Activated CD4-positive, alpha-beta T cell treated with anti-CD3 and anti-CD28 coated beads, Interleukin-2, Interleukin-6, amounts not matched to agents 100 ng/mL and 50 ng/mL, durations not matched to agents 16 hours and 8 hours (primary cell): ENCODE measurements at regions not wholly inside any gene's neighbourhood (a gene's known extent, or its start where the extent isn't known, plus 50 kb on each side); places are given as distances from the start of the nearest gene placed in this dataset.

Experiments used
- DNase-seq: peaks from one replicate; pipeline ENCODE4 v3.0.0-alpha.2; 2020

GRCh38 chr22:34454598-34454997 lies 534.3 kb upstream of the LARGE1 start:
- DNase-seq = no peak

- no peak for DNase-seq
Measured at GRCh38 chr22:34462795-34463194, 542.5 kb upstream of the LARGE1 start.

- no peak for DNase-seq
Measured at GRCh38 chr22:34475886-34476285, 555.6 kb upstream of the LARGE1 start.

- DNase-seq = no peak
Measured at GRCh38 chr22:34476762-34477161, 556.5 kb upstream of the LARGE1 start.

- no peak for DNase-seq
Measured at GRCh38 chr22:34481090-34481489, 560.8 kb upstream of the LARGE1 start.

GRCh38 chr22:34486381-34486780 lies 566.1 kb upstream of the LARGE1 start:
- DNase-seq = no peak

GRCh38 chr22:34489861-34490260 lies 569.6 kb upstream of the LARGE1 start:
- no peak for DNase-seq

- DNase-seq = no peak
Measured at GRCh38 chr22:34490886-34491285, 570.6 kb upstream of the LARGE1 start.

GRCh38 chr22:34493486-34493885 lies 572.5 kb upstream of the ISX start:
- DNase-seq = no peak

- no peak for DNase-seq
Measured at GRCh38 chr22:34501366-34501965, 564.5 kb upstream of the ISX start.

GRCh38 chr22:34502821-34503220 lies 563.1 kb upstream of the ISX start:
- no peak for DNase-seq

- DNase-seq = no peak
Measured at GRCh38 chr22:34508797-34509196, 557.2 kb upstream of the ISX start.

GRCh38 chr22:34526681-34527080 lies 539.3 kb upstream of the ISX start:
- no peak for DNase-seq

GRCh38 chr22:34534101-34534500 lies 531.9 kb upstream of the ISX start:
- DNase-seq = no peak

GRCh38 chr22:34567367-34567766 lies 498.6 kb upstream of the ISX start:
- no peak for DNase-seq

- no peak for DNase-seq
Measured at GRCh38 chr22:34570408-34570807, 495.6 kb upstream of the ISX start.

- no peak for DNase-seq
Measured at GRCh38 chr22:34579519-34579918, 486.4 kb upstream of the ISX start.

GRCh38 chr22:34587357-34588356 lies 478.3 kb upstream of the ISX start:
- DNase-seq = no peak

- no peak for DNase-seq
Measured at GRCh38 chr22:34588871-34589545, 476.9 kb upstream of the ISX start.

GRCh38 chr22:34592123-34592740 lies 473.7 kb upstream of the ISX start:
- no peak for DNase-seq

- no peak for DNase-seq
Measured at GRCh38 chr22:34599567-34599966, 466.4 kb upstream of the ISX start.

GRCh38 chr22:34604312-34604711 lies 461.6 kb upstream of the ISX start:
- DNase-seq = no peak

- no peak for DNase-seq
Measured at GRCh38 chr22:34608106-34608505, 457.9 kb upstream of the ISX start.
